Loucy (cell line): ENCODE measurements at regions not wholly inside any gene's neighbourhood (a gene's known extent, or its start where the extent isn't known, plus 50 kb on each side); places are given as distances from the start of the nearest gene placed in this dataset.

ENCODE experiments used
- EZH2phosphoT487 ChIP-seq: fragments of 200-600 bp; IDR thresholded peaks from 2 replicates; pipeline ENCODE4 v1.6.1; 2018; ENCODE audit warnings: antibody characterized with exemption, mild to moderate bottlenecking, moderate library complexity, borderline replicate concordance
- TF ChIP-seq, protein P1 (sequence below): fragments of 200-600 bp; sonication (generic); conservative IDR thresholded peaks from 2 replicates; pipeline ENCODE4 v1.5.1; 2014; ENCODE audit warnings: mild to moderate bottlenecking, antibody characterized with exemption, low read length

DNA sequence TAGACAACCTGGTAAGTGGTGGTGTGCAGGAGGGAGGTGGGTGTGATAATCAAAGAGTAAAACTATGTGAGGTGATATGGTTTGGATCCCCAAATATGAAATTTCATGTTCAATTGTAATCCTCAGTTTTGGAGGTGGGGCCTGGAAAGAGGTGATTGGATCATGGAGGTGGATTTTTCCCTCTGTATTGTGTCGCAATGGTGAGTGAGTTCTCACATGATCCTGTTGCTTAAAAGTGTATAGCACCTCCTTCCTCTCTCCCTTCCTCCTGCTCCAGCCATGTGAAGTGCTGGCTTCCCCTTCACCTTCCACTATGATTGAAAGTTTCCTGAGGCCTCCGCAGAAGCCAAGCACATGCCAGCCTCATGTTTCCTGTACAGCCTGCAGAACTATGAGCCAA lies 270.2 kb upstream of the FOXG1 start:
- TF ChIP-seq, protein P1, sequence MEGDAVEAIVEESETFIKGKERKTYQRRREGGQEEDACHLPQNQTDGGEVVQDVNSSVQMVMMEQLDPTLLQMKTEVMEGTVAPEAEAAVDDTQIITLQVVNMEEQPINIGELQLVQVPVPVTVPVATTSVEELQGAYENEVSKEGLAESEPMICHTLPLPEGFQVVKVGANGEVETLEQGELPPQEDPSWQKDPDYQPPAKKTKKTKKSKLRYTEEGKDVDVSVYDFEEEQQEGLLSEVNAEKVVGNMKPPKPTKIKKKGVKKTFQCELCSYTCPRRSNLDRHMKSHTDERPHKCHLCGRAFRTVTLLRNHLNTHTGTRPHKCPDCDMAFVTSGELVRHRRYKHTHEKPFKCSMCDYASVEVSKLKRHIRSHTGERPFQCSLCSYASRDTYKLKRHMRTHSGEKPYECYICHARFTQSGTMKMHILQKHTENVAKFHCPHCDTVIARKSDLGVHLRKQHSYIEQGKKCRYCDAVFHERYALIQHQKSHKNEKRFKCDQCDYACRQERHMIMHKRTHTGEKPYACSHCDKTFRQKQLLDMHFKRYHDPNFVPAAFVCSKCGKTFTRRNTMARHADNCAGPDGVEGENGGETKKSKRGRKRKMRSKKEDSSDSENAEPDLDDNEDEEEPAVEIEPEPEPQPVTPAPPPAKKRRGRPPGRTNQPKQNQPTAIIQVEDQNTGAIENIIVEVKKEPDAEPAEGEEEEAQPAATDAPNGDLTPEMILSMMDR: no peak
- TF ChIP-seq EZH2phosphoT487: no peak
